Ammon's horn (tissue), 1 donor: ENCODE measurements at regions not wholly inside any gene's neighbourhood (a gene's known extent, or its start where the extent isn't known, plus 50 kb on each side); places are given as distances from the start of the nearest gene placed in this dataset.

Experiments
- DNase-seq: peaks from one replicate; pipeline ENCODE4 v3.0.0-alpha.2; 2016; ENCODE audit warnings: low spot score

DNA sequence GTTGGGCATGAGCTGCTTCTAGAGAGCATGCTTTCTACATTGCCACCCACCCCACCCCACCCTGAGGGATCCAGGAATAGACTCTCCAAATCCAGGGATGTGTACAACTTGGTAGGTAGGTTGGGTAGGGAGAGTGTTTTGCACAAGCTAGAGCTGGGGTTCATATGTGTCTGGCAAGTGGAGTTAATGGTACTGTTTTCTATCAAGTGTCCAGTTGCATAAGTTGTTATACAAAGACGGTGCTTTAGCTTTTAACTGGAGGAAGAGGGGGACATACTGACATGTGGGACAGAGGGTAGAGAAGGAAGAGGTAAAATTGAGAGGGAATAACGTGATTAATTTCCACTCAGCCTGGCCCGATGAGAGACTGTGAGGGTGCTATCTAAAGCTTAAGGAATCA, 51.0 kb upstream of the TNC start:
- no peak for DNase-seq

- no peak for DNase-seq
Measured at GRCh38 chr9:115170358-115171073, 52.6 kb upstream of the TNC start.

DNA sequence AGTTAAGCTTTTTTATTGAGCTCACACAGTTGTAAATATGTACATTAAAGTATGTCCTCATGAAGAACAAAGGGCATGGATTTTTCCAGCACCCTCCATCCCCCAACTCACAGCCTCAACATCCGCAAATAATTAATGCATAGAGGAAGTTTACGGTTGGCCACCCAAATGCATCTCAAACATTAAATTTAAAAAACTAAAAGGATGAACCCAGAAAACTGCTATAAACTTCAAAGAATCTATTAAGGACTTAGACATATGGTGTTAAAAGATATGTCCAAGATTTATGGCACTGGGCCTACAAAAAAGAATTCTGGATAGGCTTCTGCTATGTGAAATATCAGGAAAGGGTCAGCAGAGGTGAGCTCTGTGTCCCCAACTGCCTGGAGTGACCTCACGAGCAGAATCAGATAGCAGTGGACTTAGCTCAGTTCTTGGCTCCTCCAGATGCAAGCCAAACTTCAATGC, 54.0 kb upstream of the TNC start:
- DNase-seq: no peak

GRCh38 chr9:115182264-115182663, 64.3 kb upstream of the TNC start:
- no peak for DNase-seq

DNA sequence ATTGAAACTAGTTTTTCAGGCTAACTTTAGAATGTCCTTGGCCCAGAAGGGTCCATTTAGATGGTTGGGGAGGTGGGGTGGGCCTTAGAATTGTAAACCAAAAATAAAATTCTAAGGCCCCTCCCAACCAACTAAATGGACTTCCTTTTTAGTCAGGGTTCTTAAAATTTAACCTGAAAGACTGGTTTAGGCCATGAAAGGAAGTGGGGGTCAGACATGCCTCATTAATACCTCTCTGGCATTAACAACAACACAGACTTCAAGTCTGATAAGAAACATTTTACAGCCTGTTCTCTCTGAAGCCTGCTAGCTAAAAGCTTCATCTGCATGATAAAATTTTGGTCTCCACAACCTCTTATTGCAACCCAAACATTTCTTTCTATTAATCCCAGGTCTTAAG, 65.5 kb upstream of the TNC start:
- DNase-seq: no peak

DNA sequence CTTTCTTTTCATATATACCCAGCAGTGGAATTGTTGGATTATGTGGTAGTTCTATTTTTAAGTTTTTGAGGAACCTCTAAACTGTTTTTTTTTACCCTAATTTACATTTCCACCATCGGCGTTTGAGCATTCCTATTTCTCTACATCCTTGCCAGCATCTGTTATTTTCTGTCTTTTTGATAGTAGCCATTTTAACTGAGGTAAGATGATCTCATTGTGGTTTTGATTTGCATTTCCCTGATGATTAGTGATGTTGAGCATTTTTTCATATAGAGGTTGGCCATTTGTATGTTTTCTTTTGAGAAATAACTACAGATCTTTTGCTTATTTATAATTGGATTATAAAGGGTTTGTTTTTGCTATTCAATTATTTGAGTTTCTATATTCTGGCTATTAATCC, 71.7 kb upstream of the TNC start:
- no peak for DNase-seq

DNA sequence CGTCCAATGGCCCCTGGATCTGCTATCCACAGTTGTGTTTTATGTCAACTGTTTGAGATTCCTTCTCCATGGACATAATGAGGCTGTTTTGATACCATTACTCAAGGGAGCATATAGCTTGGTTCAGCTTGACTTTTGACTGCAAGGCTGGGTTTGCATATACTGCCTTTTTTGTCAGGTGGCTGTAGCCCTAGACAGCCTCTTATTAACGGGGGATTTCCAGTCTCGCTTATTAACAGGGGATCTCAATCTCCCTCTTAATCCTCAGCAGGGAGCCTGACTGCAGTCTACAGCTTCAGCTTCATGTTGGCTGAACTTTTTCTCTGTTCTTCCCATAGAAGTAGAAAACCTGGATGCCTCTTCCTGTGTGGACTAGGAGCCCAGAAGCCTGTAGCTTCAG, 73.7 kb upstream of the TNC start:
- no peak for DNase-seq

DNA sequence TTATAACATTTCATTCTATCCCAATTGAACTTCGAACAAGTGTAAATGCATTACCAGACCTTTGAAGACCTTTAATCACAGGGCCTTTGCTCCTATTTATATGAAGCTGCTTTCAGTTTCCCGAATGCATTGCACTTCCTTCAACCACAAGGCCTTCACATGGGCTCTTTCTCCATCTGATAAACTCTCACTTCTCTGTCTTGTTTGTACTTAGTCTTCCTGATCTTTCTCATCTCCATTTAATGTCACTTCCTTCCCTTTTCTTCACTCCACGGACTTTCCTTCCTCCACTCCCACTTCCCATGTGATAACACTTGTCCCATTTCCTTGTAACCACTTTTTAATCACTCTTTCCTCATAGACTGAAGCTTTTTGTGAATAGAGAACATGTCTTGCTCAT, 74.3 kb upstream of the TNC start:
- DNase-seq: peak; percentile 45

DNA sequence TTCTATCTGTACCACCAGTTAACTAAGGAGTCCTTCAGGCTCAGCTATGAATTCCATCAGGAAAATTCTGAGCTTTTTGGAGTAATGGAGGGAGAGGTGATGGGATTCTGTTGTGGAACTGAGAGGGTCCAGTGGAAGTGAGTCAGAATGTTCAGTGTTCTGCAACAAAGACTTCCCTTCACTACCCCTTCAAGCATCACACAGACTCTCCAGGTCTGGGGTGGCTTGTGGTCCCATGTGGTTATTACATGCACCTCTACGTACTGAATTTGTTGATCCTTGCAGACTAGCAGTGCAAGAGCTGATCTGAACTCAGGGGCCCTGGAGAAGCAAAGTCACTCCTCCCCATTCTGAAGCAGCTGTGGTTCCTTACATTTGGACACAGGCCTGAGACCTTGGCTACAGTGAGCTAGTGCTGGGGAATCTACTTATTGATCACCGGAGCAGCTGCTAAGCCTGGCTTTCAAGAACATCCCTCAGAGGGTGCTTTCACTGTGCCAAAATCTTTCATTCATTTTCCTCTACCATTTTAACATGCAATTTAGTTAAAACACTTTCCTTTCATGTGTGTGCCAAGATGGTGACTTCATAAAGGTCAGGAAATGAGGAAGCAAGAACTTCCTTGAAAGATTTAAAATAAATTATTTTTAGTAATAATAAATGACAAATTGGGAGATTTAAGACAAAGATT, 75.0 kb upstream of the TNC start:
- DNase-seq: no peak

DNA sequence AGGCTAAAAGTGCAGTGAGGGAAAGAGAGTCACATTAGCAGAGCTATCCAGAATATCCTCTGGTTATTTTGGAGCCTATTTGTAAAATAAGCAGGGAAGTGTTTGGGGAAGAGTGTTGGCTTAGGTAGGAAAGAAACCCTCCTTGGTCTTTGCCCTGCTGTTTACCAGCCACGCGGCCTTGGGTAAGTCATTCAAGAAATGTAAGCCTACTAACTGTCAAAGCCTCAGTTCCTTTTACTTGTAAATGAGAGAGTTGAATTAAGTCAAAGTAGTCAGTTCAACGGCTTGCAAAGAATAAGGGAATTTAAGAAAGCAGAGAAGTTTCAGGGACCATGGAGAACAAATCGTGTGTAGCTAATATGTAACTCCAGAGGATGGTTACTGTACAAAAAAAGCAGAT, 75.8 kb upstream of the TNC start:
- no peak for DNase-seq

- no peak for DNase-seq
Measured at GRCh38 chr9:115194216-115194615, 76.3 kb upstream of the TNC start.

GRCh38 chr9:115195912-115196311, 78.0 kb upstream of the TNC start:
- DNase-seq: no peak

- DNase-seq: no peak
Measured at GRCh38 chr9:115196919-115197318, 79.0 kb upstream of the TNC start.

DNA sequence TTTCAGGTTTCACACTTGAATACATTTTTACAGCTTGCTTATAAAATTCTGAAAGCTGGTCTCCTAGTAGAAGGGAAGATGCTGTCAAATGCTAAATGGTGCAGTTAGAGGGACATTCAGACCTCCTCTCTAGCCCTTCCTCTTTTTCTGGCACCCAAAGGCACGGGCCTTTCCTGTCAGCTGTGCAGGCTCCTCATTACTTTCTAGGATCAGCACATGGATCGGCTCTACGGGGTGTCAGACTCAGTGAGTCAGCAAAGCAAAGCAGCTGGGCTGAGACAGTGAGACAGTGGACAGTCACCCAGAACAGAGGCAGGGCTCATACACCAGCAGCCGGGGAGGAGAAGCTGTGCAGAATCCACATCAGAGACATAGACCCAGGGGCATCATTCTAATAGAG, 80.0 kb upstream of the TNC start:
- DNase-seq: peak; percentile 8

DNA sequence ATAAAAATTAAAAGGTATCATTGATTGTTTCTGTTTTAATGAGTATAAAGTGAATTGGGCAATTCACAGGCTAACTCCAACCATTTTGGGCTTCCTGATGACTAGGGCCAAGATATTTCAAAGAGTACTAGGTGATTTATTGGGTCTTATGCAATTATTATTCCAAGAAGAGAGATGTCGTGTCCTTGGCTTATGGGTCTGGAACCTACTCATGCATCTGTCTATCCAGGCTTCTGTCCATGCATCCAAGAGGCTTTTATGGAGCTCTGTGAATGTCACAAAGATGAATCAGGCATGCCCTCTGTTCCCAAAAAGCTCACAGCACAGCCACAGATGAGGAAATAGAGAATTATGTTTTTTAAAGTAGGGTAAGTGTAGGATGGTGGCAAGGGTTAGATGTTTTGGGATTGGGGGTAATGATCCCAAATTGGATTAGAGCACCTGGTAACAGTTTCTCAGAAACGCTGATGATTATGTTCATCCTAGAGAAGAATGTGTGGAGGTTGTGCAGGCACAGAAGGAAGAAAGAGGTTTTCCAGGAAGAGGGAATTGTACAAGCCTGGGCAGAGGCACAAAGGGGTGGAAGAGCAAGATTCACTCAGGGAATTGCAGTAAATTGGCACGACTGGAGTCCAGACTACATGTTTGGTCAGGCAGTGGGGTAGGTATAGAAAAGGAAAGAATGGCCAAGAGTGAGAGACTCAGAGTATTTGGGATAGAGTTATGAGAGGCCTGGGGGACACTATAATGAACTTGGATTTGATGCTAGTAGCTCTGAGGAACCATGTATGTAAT, 83.0 kb upstream of the TNC start:
- no peak for DNase-seq

GRCh38 chr9:115202181-115202580, 84.2 kb upstream of the TNC start:
- no peak for DNase-seq

DNA sequence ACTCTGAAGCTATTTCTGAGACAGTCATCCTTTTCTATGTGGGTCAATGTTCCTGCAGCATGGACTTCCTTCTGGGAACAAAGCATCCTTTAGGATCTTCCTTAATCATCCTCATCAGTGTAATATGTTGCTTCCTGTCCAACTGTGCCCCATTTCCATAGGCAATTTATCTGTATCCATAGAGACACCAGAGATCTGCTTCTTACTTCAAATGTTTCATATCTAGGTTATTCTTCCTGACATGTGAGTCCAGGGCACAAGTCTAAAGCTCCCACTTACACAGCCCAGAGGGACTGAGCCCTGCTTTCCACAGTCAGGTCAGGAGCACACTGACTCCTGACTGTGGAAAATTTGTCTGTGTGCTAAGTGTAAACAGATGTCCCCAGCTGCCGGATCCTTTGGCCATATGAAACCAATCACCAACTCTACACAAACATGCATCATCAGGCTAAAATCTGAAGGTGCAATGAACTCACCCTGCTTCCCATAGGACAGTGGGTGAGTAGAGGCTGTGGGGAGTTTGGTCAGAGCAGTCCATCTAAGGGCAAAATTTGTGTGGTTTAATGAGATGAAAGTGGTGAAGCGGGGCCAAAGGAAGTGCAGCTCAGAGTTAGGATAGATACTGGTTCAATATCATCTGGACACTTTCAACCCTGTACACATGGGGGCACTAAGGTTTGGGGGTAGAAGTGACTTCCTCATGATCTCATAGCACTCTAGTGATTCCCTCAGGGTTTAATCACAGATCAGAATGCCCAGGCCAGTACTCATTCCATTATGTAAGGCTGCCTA, 85.2 kb upstream of the TNC start:
- DNase-seq: no peak

- no peak for DNase-seq
Measured at GRCh38 chr9:115204904-115205453, 87.0 kb upstream of the TNC start.

DNA sequence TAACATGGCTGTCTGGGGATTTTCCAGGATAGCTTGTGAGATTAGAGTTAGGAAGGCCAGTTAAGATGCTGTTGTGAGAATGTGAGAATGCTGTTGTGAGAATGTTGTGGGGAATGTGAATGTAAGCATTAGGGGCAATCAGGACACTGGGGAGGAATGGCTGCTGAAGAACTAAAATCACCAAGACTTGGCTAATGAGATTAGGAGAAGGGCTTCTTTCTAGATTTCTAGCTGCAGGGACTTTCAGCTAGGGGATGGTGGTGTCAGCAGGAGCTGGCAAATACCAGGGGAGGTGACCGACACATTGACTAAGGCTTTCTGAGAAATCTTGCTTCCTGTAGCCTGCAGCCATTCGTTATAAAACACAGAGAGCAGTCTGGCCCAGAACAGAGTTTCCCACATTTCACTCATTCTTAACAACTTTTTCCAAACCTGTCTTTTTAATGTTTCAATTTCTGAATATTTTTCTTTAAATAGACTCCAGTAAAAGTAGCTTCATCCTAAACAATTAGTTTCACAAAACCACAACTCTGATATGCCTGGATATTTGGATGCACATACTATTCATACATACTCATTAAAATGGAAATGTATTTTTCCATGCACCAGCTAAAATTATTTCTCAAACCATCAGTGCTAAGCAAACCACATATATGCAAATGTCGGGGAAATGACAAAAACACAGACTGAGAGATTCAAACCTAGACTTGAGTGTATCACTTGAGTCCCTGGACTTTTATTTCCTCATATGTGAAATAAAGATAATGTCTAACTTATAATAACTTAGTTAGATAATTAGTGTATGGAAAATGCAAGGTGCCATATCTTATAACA, 89.3 kb upstream of the TNC start:
- DNase-seq: no peak

GRCh38 chr9:115208501-115208900, 90.5 kb upstream of the TNC start:
- no peak for DNase-seq
